MCF 10A (cell line): ENCODE measurements at regions not wholly inside any gene's neighbourhood (a gene's known extent, or its start where the extent isn't known, plus 50 kb on each side); places are given as distances from the start of the nearest gene placed in this dataset.

ENCODE experiments used
- BruUV-seq: library from RNA; stranded (reverse); fragments of 400-500 nt; replicated peaks from 2 replicates; lab custom pipeline; 2021; lab: Mats Ljungman, UMichigan
- CTCF ChIA-PET: fragments of 300-600 bp; sonication (Branson Sonifier 250); formaldehyde crosslinking; extraction: SDS; loops from one replicate; lab custom pipeline; 2021; ENCODE audit warnings: antibody characterized with exemption, inconsistent platforms; lab: Yijun Ruan, JAX
- POLR2A ChIA-PET: fragments of 300-600, 350-650 bp; sonication (Branson Sonifier 250); formaldehyde crosslinking; extraction: SDS; loops from one replicate; lab custom pipeline; 2020; ENCODE audit warnings: antibody characterized with exemption, inconsistent platforms; lab: Yijun Ruan, JAX
- DNase-seq: peaks from one replicate; pipeline ENCODE4 v3.0.0-alpha.2; 2018; ENCODE audit not compliant: unreplicated experiment
- H3K27ac Mint-ChIP-seq: one replicate; pipeline ENCODE4 v1.8.0; 2022; ENCODE audit warnings: mild to moderate bottlenecking, low read depth, mixed read lengths; ENCODE audit not compliant: unreplicated experiment
- H3K27me3 Mint-ChIP-seq: one replicate; pipeline ENCODE4 v1.8.0; 2022; ENCODE audit warnings: mixed read lengths; ENCODE audit not compliant: insufficient read depth, unreplicated experiment
- H3K36me3 Mint-ChIP-seq: one replicate; pipeline ENCODE4 v1.8.0; 2022; ENCODE audit warnings: mild to moderate bottlenecking, moderate library complexity, mixed read lengths; ENCODE audit not compliant: insufficient read depth, unreplicated experiment
- H3K4me1 Mint-ChIP-seq: one replicate; pipeline ENCODE4 v1.8.0; 2022; ENCODE audit warnings: mixed read lengths; ENCODE audit not compliant: insufficient read depth, unreplicated experiment
- H3K4me3 Mint-ChIP-seq: one replicate; pipeline ENCODE4 v1.8.0; 2022; ENCODE audit warnings: mild to moderate bottlenecking, moderate library complexity, mixed read lengths; ENCODE audit not compliant: unreplicated experiment
- H3K9me3 Mint-ChIP-seq: one replicate; pipeline ENCODE4 v1.8.0; 2022; ENCODE audit warnings: mixed read lengths; ENCODE audit not compliant: unreplicated experiment
- CTCF ChIP-seq: fragments of 200-600 bp; IDR thresholded peaks from one replicate; pipeline ENCODE4 v1.8.0; 2022; ENCODE audit warnings: antibody characterized with exemption, mild to moderate bottlenecking; ENCODE audit not compliant: unreplicated experiment
- intact Hi-C: fragments of 100-400 bp; cut with micrococcal nuclease; formaldehyde crosslinking; loops from 2 replicates; pipeline ENCODE4 v1.14.1; 2022

- ChIA-PET POLR2A (no interaction called here), CTCF (no interaction called here)
- intact Hi-C loops, result no loop called here
- Mint-ChIP-seq H3K27me3 (peaks cover 59% of the 10 kb centered on the region), H3K4me3 (no peak overlapping the region), H3K4me1 (no peaks in the 10 kb centered on the region), H3K27ac (no peak overlapping the region), H3K9me3 (no peaks in the 10 kb centered on the region), H3K36me3 (no peaks in the 10 kb centered on the region)
- TF ChIP-seq CTCF, result no peak
- DNase-seq, result no peak
- no TSS peak for BruUV-seq
Observed at GRCh38 chr11:32233928-32234327, 143.1 kb downstream of the RCN1 start.

- TF ChIP-seq CTCF, result no peak
- Mint-ChIP-seq H3K36me3 (no peaks in the 10 kb centered on the region), H3K27me3 (no peaks in the 10 kb centered on the region), H3K4me1 (no peaks in the 10 kb centered on the region), H3K9me3 (no peaks in the 10 kb centered on the region), H3K27ac (no peak overlapping the region), H3K4me3 (no peak overlapping the region)
- DNase-seq, result no peak
- intact Hi-C loops, result no loop called here
- ChIA-PET CTCF (interaction anchor here (0.5 to 2.9 kb wide), 6 partner anchors 9 to 69 kb away, joined by 3 to 13 read pairs (median 3); no protein-coding TSS in a partner anchor), POLR2A (interaction anchor here (0.7 kb wide), 1 partner anchor 103 kb away, joined by 3 read pairs; no protein-coding TSS in a partner anchor)
- BruUV-seq, result no TSS peak
Observed at GRCh38 chr11:32244453-32244852, 153.6 kb downstream of the RCN1 start.

GRCh38 chr11:32253706-32254105 lies 162.8 kb downstream of the RCN1 start:
- TF ChIP-seq CTCF, result no peak
- H3K9me3 Mint-ChIP-seq, result no peaks in the 10 kb centered on the region
- no TSS peak for BruUV-seq

GRCh38 chr11:32255841-32256240 lies 165.0 kb downstream of the RCN1 start:
- Mint-ChIP-seq H3K27ac (no peak overlapping the region), H3K9me3 (no peaks in the 10 kb centered on the region), H3K4me3 (no peak overlapping the region), H3K4me1 (no peaks in the 10 kb centered on the region), H3K36me3 (no peaks in the 10 kb centered on the region), H3K27me3 (peaks cover 28% of the 10 kb centered on the region)
- no peak for DNase-seq
- ChIA-PET POLR2A (no interaction called here), CTCF (interaction anchor here (0.5 to 0.6 kb wide), 2 partner anchors 51 to 65 kb away, joined by 3 read pairs; no protein-coding TSS in a partner anchor)
- intact Hi-C loops, result no loop called here
- no peak for TF ChIP-seq CTCF
- no TSS peak for BruUV-seq

More at GRCh38 chr11:32253706-32254105, 162.8 kb downstream of the RCN1 start:
- Mint-ChIP-seq H3K36me3 (no peaks in the 10 kb centered on the region), H3K27ac (no peak overlapping the region), H3K4me1 (no peaks in the 10 kb centered on the region), H3K4me3 (no peak overlapping the region), H3K27me3 (peaks cover 28% of the 10 kb centered on the region)
- ChIA-PET CTCF (interaction anchor here (0.9 to 2.2 kb wide), 2 partner anchors 9 to 1147 kb away, joined by 4 to 5 read pairs; no protein-coding TSS in a partner anchor), POLR2A (no interaction called here)
- no peak for DNase-seq
- intact Hi-C loops, result no loop called here
